ENCODE measurements at regions not wholly inside any gene's neighbourhood (a gene's known extent, or its start where the extent isn't known, plus 50 kb on each side); places are given as distances from the start of the nearest gene placed in this dataset.
A peak's percentile ranks its signal among the peaks of the same experiment; 100 is the strongest.
"Not testable (repeated sequence)": the region's sequence is repeated elsewhere in the genome, so short reads cannot be mapped to it uniquely, and the experiment has no call there.

- DNase-seq, result no peak
Observed at GRCh38 chr3:197404754-197405153, 106.3 kb upstream of the DLG1 start.

GRCh38 chr3:197404030-197404429 is 105.6 kb upstream of the DLG1 start:
- no peak for DNase-seq

- DNase-seq, result not testable (repeated sequence)
Observed at GRCh38 chr3:197402401-197402800, 104.0 kb upstream of the DLG1 start.

GRCh38 chr3:197399486-197399885 is 101.1 kb upstream of the DLG1 start:
- DNase-seq, result no peak

- no peak for DNase-seq
Observed at GRCh38 chr3:197398286-197398878, 100.0 kb upstream of the DLG1 start.

- no peak for DNase-seq
Observed at GRCh38 chr3:197397838-197398237, 99.4 kb upstream of the DLG1 start.

GRCh38 chr3:197394464-197395321 is 96.3 kb upstream of the DLG1 start:
- DNase-seq, result peak; percentile 89

GRCh38 chr3:197394126-197394463 is 95.7 kb upstream of the DLG1 start:
- not testable (repeated sequence) for DNase-seq

GRCh38 chr3:197393711-197394110 is 95.3 kb upstream of the DLG1 start:
- peak; percentile 32 for DNase-seq

- no peak for DNase-seq
Observed at GRCh38 chr3:197392961-197393360, 94.5 kb upstream of the DLG1 start.

GRCh38 chr3:197381371-197381770 is 83.0 kb upstream of the DLG1 start:
- DNase-seq, result no peak

GRCh38 chr3:197380786-197381185 is 82.4 kb upstream of the DLG1 start:
- DNase-seq, result no peak

GRCh38 chr3:197378985-197379718 is 80.7 kb upstream of the DLG1 start:
- DNase-seq, result no peak

GRCh38 chr3:197376735-197377555 is 78.5 kb upstream of the DLG1 start:
- no peak for DNase-seq

GRCh38 chr3:197376020-197376419 is 77.6 kb upstream of the DLG1 start:
- no peak for DNase-seq

GRCh38 chr3:197375001-197375441 is 76.6 kb upstream of the DLG1 start:
- no peak for DNase-seq

GRCh38 chr3:197373096-197373495 is 74.7 kb upstream of the DLG1 start:
- DNase-seq, result no peak

- DNase-seq, result no peak
Observed at GRCh38 chr3:197372047-197372661, 73.7 kb upstream of the DLG1 start.

- no peak for DNase-seq
Observed at GRCh38 chr3:197371591-197372046, 73.2 kb upstream of the DLG1 start.

GRCh38 chr3:197369545-197369944 is 71.1 kb upstream of the DLG1 start:
- no peak for DNase-seq

- DNase-seq, result no peak
Observed at GRCh38 chr3:197368821-197369220, 70.4 kb upstream of the DLG1 start.

- no peak for DNase-seq
Observed at GRCh38 chr3:197368330-197368729, 69.9 kb upstream of the DLG1 start.
